Left ventricle myocardium inferior (tissue), 1 donor: ENCODE measurements at regions not wholly inside any gene's neighbourhood (a gene's known extent, or its start where the extent isn't known, plus 50 kb on each side); places are given as distances from the start of the nearest gene placed in this dataset.

Experiments used
- DNase-seq: peaks from one replicate; pipeline ENCODE4 v3.0.0-alpha.2; 2020
- H3K27ac ChIP-seq: fragments of 200-600 bp; replicated peaks from 2 replicates; pipeline ENCODE4 v1.8.0; 2021
- H3K27me3 ChIP-seq: fragments of 200-600 bp; 2 replicates; pipeline ENCODE4 v1.8.0; 2021; ENCODE audit warnings: low read depth
- H3K36me3 ChIP-seq: fragments of 200-600 bp; 2 replicates; pipeline ENCODE4 v1.8.0; 2021
- H3K4me1 ChIP-seq: fragments of 200-600 bp; 2 replicates; pipeline ENCODE4 v1.8.0; 2021
- H3K4me3 ChIP-seq: fragments of 200-600 bp; 2 replicates; pipeline ENCODE4 v1.8.0; 2021; ENCODE audit warnings: mild to moderate bottlenecking, moderate library complexity
- H3K9me3 ChIP-seq: fragments of 200-600 bp; replicated peaks from 2 replicates; pipeline ENCODE4 v1.8.0; 2021
- CTCF ChIP-seq: fragments of 200-600 bp; IDR thresholded peaks from 2 replicates; pipeline ENCODE4 v1.8.0; 2021; ENCODE audit warnings: antibody characterized with exemption, mild to moderate bottlenecking, borderline replicate concordance
- intact Hi-C: fragments of 100-400 bp; cut with micrococcal nuclease; formaldehyde crosslinking; loops from one replicate; pipeline ENCODE4 v1.11.0; 2022
- donor health status: DM: no; HTN: yes; CAD: no; lungs with severe emphysema.

GRCh38 chr6:21395121-21395520 is 198.4 kb upstream of the SOX4 start:
- Histone ChIP-seq H3K4me1 (no peaks in the 10 kb centered on the region), H3K9me3 (no peaks in the 10 kb centered on the region), H3K4me3 (no peak overlapping the region), H3K27me3 (no peaks in the 10 kb centered on the region), H3K36me3 (no peaks in the 10 kb centered on the region), H3K27ac (no peak overlapping the region)
- DNase-seq, result no peak
- no peak for TF ChIP-seq CTCF
- intact Hi-C loops, result no loop called here

- Histone ChIP-seq H3K27me3 (no peaks in the 10 kb centered on the region), H3K4me1 (no peaks in the 10 kb centered on the region), H3K27ac (no peak overlapping the region), H3K9me3 (no peaks in the 10 kb centered on the region), H3K36me3 (no peaks in the 10 kb centered on the region), H3K4me3 (no peak overlapping the region)
- no peak for TF ChIP-seq CTCF
- DNase-seq, result no peak
- intact Hi-C loops, result no loop called here
Observed at GRCh38 chr6:21396313-21396712, 197.2 kb upstream of the SOX4 start.

- H3K36me3 ChIP-seq, result no peaks in the 10 kb centered on the region
- no peak for DNase-seq
- no peak for TF ChIP-seq CTCF
- H3K27me3 ChIP-seq, result no peaks in the 10 kb centered on the region
- H3K4me3 ChIP-seq, result no peak overlapping the region
- no peak overlapping the region for H3K27ac ChIP-seq
- no peaks in the 10 kb centered on the region for H3K4me1 ChIP-seq
- intact Hi-C loops, result no loop called here
- H3K9me3 ChIP-seq, result no peaks in the 10 kb centered on the region
Observed at GRCh38 chr6:21398741-21399325, 194.7 kb upstream of the SOX4 start.

- H3K27me3 ChIP-seq, result no peaks in the 10 kb centered on the region
- H3K4me1 ChIP-seq, result no peaks in the 10 kb centered on the region
- no peak for TF ChIP-seq CTCF
- H3K4me3 ChIP-seq, result no peak overlapping the region
- no peaks in the 10 kb centered on the region for H3K9me3 ChIP-seq
- no peak for DNase-seq
- no peaks in the 10 kb centered on the region for H3K36me3 ChIP-seq
- H3K27ac ChIP-seq, result no peak overlapping the region
- intact Hi-C loops, result no loop called here
Observed at GRCh38 chr6:21402368-21402767, 191.2 kb upstream of the SOX4 start.

- Histone ChIP-seq H3K27me3 (no peaks in the 10 kb centered on the region), H3K36me3 (no peaks in the 10 kb centered on the region), H3K27ac (no peak overlapping the region), H3K4me1 (peaks cover 3% of the 10 kb centered on the region), H3K4me3 (no peak overlapping the region), H3K9me3 (peaks cover 4% of the 10 kb centered on the region)
- DNase-seq, result no peak
- intact Hi-C loops, result no loop called here
- TF ChIP-seq CTCF, result no peak
Observed at GRCh38 chr6:21404577-21404976, 189.0 kb upstream of the SOX4 start.
